Aorta (tissue), 5 donors: ENCODE measurements at regions not wholly inside any gene's neighbourhood (a gene's known extent, or its start where the extent isn't known, plus 50 kb on each side); places are given as distances from the start of the nearest gene placed in this dataset.

Source experiments
- ATAC-seq: fragments of 200-7000 bp; cut with Tn5 transposase; one replicate; pipeline ENCODE4 v1.9.1; 2022; ENCODE audit warnings: moderate library complexity; ENCODE audit not compliant: low FRiP score
- DNase-seq, 2 donors: peaks; one replicate each; pipeline ENCODE4 v3.0.0-alpha.2; 2020
- H3K27ac ChIP-seq, 2 donors: one replicate each; pipeline ENCODE4 v1.5.1; 2013; ENCODE audit warnings: low read length in 2 of 2, mild to moderate bottlenecking in 2 of 2, moderate library complexity in 2 of 2, control low read depth in 1 of 2, inconsistent platforms in 1 of 2, low read depth in 1 of 2
- H3K27me3 ChIP-seq, 2 donors: one replicate each; pipeline ENCODE4 v1.6.1; 2013; ENCODE audit warnings: control low read depth in 1 of 2, low read length in 1 of 2, mild to moderate bottlenecking in 1 of 2, moderate library complexity in 1 of 2; ENCODE audit not compliant: insufficient read depth in 2 of 2, control insufficient read depth in 1 of 2
- H3K36me3 ChIP-seq, 2 donors: one replicate each; pipeline ENCODE4 v1.6.1; 2013; ENCODE audit warnings: control low read depth in 1 of 2, low read length in 1 of 2, mild to moderate bottlenecking in 1 of 2; ENCODE audit not compliant: insufficient read depth in 2 of 2, control insufficient read depth in 1 of 2
- H3K4me1 ChIP-seq, 2 donors: one replicate each; pipeline ENCODE4 v1.6.1; 2013; ENCODE audit warnings: low read length in 2 of 2, control low read depth in 1 of 2, mild to moderate bottlenecking in 1 of 2, moderate library complexity in 1 of 2; ENCODE audit not compliant: insufficient read depth in 2 of 2, control insufficient read depth in 1 of 2
- H3K4me3 ChIP-seq, 2 donors: one replicate each; pipeline ENCODE4 v1.5.1; 2013; ENCODE audit warnings: low read length in 2 of 2, control low read depth in 1 of 2, mild to moderate bottlenecking in 1 of 2
- H3K9me3 ChIP-seq: one replicate; pipeline ENCODE4 v1.6.1; 2013; ENCODE audit warnings: mild to moderate bottlenecking, low read length; ENCODE audit not compliant: control insufficient read depth
- WGBS, 2 donors: extraction: QIAGEN DNeasy Blood & Tissue Kit; methylation state at CpG; one replicate each; pipeline ENCODE4 v1.1.7; 2013; 5-methylcytosine and 5-hydroxymethylcytosine counted together
- intact Hi-C, 2 donors: fragments of 100-400 bp; cut with DNase I; formaldehyde crosslinking; loops; one replicate each; pipeline versions ENCODE4 v1.14.2 to v1.15.0; 2022
- donor health status: healthy with polysubstance abuse.
- donor health status: Bipolar disorder and iron deficiency.
- donor health status: DM: no; HTN: no; CAD: no.
- donor health status: DM: no; HTN: no; CAD: no.
- donor health status: DM: yes; HTN: yes; CAD: no.

GRCh38 chr18:59959606-59960005 is 59.8 kb downstream of the PMAIP1 start:
- H3K36me3 ChIP-seq = no peaks in the 10 kb centered on the region
- ATAC-seq = no peak

DNA sequence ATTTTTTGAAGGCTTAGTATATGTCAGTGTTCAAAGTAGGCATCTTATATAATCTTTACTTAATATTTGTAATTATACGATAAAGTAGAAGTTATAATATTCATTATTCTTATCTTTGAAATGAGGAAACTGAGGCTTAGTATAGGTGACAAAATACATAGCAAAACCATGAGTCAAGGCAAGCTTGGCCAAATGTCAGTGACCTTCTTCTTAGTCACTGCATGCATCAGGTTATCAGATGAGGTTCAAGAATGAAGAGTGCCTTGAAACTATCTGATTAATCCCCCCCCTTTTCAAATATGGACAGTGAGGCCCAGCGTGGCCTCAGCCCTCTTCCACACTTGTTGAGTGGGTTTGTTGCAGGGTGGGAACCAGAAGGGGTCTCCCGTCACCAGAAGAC is 59.3 kb downstream of the PMAIP1 start:
- Histone ChIP-seq H3K27ac (no peak overlapping the region), H3K4me3 (no peak overlapping the region), H3K9me3 (peaks cover 2% of the 10 kb centered on the region), H3K27me3 (no peaks in the 10 kb centered on the region), H3K36me3 (no peaks in the 10 kb centered on the region), H3K4me1 (no peaks in the 10 kb centered on the region)
- intact Hi-C loops = no loop called here
- 84 to 92% methylated on average over 3 of the region's 3 CpGs for WGBS, 2 donors
- DNase-seq (no peak), ATAC-seq (no peak)

More at GRCh38 chr18:59959606-59960005, 59.8 kb downstream of the PMAIP1 start:
- Histone ChIP-seq H3K27me3 (no peaks in the 10 kb centered on the region), H3K9me3 (peaks cover 2% of the 10 kb centered on the region), H3K4me1 (no peaks in the 10 kb centered on the region), H3K27ac (no peak overlapping the region), H3K4me3 (no peak overlapping the region)
- DNase-seq = no peak
- intact Hi-C loops = no loop called here
- WGBS, 2 donors = 54 to 64% methylated on average over 2 of the region's 2 CpGs

- H3K36me3 ChIP-seq = no peaks in the 10 kb centered on the region
- intact Hi-C loops = no loop called here
- 52 to 59% methylated on average over 2 of the region's 2 CpGs for WGBS, 2 donors
- DNase-seq (no peak), ATAC-seq (no peak)
- H3K4me1 ChIP-seq = no peaks in the 10 kb centered on the region
- no peak overlapping the region for H3K27ac ChIP-seq
- H3K4me3 ChIP-seq = no peak overlapping the region
- no peaks in the 10 kb centered on the region for H3K27me3 ChIP-seq
- peaks cover 2% of the 10 kb centered on the region for H3K9me3 ChIP-seq
Observed at GRCh38 chr18:59957957-59958356, 58.2 kb downstream of the PMAIP1 start.

DNA sequence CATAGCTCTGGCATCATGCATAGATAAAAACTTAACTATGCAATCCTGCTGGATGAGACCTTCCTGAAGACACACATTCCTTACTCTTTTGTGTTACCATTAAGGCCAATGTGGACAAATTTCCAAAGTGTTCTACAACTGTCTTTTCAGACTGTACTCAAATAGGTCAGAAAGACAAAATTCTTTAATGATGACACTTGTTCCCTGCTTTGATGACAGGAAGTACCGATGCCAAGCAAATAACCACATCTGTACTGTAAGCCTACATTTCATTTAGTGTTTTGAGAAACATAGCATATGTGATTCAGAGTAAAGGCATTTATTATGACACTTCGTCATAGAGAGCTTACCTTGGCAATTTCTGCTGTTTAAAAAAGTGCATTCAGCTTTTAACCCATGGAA is 55.0 kb downstream of the PMAIP1 start:
- no peaks in the 10 kb centered on the region for H3K36me3 ChIP-seq
- no peak for DNase-seq
- peaks cover 2% of the 10 kb centered on the region for H3K9me3 ChIP-seq
- 27 to 40% methylated on average over 2 of the region's 2 CpGs for WGBS, 2 donors
- H3K27me3 ChIP-seq = no peaks in the 10 kb centered on the region
- no peak for ATAC-seq
- intact Hi-C loops = no loop called here
- no peaks in the 10 kb centered on the region for H3K4me1 ChIP-seq
- H3K4me3 ChIP-seq = no peak overlapping the region
- no peak overlapping the region for H3K27ac ChIP-seq

DNA sequence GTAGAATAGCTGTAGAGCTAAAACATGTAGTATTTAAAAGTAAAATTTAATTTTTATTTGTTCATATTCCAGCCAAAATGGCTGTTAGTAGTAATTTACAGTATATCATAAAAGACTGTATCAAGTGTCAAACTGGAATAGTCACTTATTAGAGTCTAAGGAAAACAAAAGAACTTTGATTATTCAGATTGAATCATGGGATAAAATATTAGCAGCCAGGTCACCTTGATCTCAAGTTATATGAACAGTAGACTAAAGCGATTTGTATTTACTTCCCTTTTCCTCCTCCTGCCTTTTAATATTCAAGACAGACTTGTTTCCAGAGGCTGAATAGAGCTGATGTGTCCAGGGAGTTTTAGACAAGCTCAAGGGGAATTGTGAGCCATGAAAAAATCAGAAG is 54.4 kb downstream of the PMAIP1 start:
- intact Hi-C loops = no loop called here
- no peak overlapping the region for H3K27ac ChIP-seq
- 85 to 90% methylated on average over 1 of the region's 1 CpG for WGBS, 2 donors
- no peaks in the 10 kb centered on the region for H3K36me3 ChIP-seq
- peaks cover 2% of the 10 kb centered on the region for H3K9me3 ChIP-seq
- DNase-seq = no peak
- no peak overlapping the region for H3K4me3 ChIP-seq
- H3K4me1 ChIP-seq = no peaks in the 10 kb centered on the region
- H3K27me3 ChIP-seq = no peaks in the 10 kb centered on the region
- no peak for ATAC-seq
